DMS79 treated with DMSO at 0.1 percent for 48 hours (cell line): ENCODE measurements at regions not wholly inside any gene's neighbourhood (a gene's known extent, or its start where the extent isn't known, plus 50 kb on each side); places are given as distances from the start of the nearest gene placed in this dataset.
"Not testable (repeated sequence)": the region's sequence is repeated elsewhere in the genome, so short reads cannot be mapped to it uniquely, and the experiment has no call there.

Source experiments
- DNase-seq: peaks from one replicate; lab custom pipeline; 2025; lab: John Stamatoyannopoulos, UW

- no peak for DNase-seq
Measured at GRCh38 chr5:12876541-12877298, 972.5 kb upstream of the CTNND2 start.

DNA sequence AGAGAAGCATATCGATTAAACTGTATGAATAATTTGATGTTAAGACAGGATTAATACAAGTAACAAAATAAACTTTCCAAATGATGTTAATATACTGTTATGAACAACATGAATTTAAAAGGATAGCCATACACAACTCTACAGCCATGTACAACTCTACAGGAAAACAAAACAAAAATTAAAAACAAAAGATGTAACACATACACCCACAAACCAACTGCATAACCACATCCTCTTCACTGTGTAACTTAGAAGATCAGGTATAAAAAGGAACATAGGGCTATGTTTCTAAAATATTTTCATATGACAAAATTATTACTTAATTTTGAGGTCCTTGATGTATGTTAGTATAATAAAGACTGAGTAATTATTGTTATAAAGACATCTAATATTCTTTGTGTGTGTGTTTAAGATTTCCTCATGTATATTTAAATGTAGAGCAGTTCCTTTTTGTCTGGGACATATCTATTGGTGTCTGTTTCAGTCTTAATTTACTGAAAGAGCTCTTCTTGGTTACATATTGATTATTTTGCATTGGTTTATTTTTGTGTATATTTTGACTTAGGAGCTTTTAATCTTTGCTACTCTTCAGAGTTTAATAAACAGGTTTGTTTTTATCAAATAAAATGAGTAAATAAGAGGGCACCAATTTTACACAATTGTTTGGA lies 966.8 kb upstream of the CTNND2 start:
- no peak for DNase-seq

GRCh38 chr5:12865529-12865928 lies 961.3 kb upstream of the CTNND2 start:
- DNase-seq = no peak

DNA sequence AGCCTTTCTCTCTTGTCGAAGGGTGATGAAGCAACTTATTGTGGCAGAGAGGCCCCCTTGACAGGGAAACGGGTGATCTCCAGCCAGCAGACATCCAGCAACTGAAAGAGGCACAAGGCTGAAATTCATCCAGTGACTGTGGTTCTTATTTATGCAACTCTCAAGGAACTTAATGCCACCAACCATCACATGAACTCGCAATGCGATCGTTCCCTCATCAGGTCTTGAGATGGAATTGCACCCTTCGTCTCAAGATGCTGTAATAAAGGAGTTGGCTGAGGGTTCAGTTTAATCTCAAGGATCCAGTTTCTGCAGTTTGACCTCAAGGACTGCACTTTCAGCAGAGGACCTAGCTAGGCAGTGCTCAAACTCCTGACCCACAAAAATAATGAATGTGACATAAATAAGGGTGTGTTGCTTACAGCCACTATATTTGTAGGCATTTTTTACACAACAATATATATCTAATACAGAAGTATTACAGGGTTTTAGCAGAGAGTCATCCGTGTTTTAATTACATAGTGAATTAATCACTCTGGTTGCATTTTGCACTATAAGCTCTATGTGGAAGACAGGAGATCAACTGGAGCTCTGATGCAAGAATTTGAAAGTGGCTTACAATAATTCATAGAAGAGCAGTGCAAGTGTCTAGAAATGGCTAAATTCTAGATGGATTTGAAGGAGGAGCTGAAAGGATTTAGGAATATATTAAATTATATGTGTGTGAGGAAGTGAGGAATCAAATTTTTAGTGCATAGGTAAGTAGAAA lies 957.8 kb upstream of the CTNND2 start:
- DNase-seq = no peak

GRCh38 chr5:12856105-12856504 lies 951.9 kb upstream of the CTNND2 start:
- not testable (repeated sequence) for DNase-seq

DNA sequence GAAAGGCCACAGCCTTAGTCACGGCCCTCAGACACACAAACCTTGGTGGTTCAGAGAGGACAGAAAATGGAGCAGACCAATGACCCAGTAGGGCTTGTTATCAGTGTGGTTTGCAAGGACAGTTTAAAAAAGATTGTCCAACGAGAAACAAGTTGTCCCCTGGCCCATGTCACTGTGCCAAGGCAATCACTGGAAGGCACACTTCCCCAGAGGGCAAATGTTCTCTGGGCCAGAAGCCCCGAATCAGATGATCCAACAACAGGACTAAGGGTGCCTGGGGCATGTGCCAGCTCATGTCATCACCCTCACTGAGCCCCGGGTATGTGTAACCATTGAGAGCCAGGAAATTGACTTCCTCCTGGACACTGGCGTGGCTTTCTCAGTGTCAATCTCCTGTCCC lies 950.1 kb upstream of the CTNND2 start:
- DNase-seq = no peak

DNA sequence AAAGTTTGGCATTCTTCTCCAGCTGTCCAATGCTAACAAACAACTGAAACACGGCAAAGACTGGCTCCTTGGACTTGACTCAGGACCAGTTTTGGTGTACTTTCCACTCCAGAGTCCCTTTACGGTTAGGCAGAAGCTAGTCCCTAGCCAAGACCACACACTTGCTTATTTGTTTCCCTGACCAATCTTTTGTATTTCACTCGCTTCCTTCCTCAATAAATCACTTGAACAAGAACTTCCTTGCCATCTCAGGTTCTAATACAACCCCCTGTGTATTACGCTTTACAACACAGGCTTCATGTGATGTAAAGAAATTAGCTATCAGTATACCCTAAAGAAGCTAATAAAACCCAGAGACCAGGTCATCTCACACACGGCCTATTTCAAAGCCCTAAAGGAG lies 947.5 kb upstream of the CTNND2 start:
- DNase-seq = no peak

- no peak for DNase-seq
Measured at GRCh38 chr5:12848709-12849108, 944.5 kb upstream of the CTNND2 start.

DNA sequence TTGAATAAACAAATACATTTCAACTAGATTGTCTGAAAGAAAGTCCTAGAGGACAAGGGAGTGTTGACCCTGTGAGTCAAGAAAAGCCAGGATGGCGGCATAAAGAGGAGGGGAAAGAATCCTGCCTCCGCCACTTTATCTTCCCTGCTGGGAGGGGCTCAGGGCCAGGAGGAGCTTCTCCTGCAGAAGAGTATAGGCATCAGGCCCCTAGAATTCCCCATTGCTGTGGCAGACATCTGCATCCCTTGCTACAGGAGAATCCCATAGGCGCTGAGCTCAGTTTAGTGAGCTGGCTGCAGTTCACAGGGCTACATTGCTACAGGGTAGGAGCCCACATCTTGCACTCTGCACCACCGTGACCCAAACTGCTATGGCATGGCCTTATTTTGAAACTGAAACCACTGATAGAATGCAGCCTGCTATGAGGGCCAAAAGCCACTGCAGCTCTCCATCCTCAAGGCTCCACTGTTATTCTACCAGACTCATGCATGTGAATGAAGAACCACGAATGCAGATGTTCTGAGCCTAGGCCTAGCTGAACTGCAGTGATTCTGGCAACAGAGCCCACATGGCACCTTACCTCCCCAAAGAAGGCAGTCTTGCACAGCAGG lies 941.4 kb upstream of the CTNND2 start:
- no peak for DNase-seq

GRCh38 chr5:12840972-12841371 lies 936.7 kb upstream of the CTNND2 start:
- no peak for DNase-seq

GRCh38 chr5:12837592-12837991 lies 933.3 kb upstream of the CTNND2 start:
- DNase-seq = no peak

DNA sequence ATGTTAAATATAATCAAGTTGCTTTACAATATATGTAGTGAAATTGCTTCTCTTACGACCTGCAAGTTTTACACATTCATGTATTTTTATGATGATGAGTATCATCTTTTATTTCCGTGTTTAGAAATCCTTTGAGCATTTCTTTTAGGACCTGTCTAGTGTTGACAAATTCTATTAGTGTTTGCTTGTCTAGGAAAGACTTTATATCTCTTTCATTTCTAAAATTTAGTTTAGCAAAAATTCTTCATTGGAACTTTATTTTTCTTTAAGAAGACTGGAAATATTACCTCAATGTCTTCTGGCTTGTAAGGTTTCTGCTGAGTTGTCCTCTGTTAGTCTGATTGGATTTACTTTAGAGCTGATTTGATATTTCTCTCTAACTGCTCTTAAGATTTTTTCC lies 920.9 kb upstream of the CTNND2 start:
- DNase-seq = no peak

DNA sequence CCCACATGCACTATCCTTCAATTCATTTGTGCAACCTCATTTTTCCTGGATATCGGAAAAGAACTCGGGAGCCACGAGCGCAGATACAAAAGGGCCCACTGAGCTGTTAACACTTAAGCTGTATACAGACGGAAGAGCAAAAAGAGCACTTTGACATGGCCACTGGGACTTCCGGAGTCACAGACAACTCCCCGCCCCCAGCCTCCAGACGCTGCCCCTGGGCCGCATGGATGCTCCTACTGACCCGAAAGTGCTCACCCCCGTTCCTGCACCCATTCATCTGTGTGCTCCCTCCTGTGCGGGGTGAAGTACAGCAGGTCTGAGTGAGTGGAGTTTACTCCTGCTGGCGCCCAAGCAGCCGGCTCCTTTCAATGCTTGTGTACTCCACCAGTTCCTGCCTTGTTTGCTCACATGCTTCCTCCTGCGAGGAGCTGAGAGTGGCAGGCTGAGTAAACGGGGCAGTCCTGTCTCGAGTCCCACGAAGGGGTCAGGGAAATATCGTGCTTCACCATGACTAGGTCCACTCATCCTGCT lies 901.0 kb upstream of the CTNND2 start:
- DNase-seq = no peak

DNA sequence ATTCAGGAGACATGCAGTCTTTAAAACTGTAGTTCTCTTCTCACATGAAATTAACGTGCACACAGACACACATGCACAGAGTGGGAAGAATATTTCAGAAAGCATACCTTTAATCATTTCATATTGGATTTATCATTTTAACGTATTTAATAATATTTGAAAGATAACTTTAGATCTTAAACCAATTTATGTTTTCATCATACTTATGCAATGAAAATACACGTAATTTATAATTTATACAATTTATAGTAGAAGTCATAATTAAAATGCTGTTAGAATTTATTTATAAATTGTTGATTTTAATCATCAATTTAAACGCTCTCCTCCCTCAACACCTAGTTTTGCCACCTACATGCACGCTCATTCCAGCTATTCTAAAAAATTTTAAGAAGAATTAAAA lies 894.9 kb upstream of the CTNND2 start:
- DNase-seq = no peak

DNA sequence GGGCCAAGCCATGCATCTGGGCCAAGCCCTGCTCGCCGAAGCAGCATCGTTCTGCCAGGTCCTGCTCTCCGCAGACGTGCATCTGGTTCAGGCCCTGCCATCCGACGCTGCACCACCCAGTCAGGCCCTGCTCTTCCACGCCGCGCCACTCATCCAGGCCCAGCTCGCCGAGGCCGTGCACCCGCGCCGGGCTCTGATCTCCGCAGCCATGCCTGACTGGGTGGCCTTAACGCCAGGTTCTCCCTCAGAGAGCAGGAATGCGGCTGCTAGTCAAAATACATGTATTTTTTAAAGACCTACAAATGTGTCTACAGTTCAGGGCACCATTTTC lies 891.1 kb upstream of the CTNND2 start:
- no peak for DNase-seq

GRCh38 chr5:12794476-12795332 lies 890.5 kb upstream of the CTNND2 start:
- DNase-seq = no peak

DNA sequence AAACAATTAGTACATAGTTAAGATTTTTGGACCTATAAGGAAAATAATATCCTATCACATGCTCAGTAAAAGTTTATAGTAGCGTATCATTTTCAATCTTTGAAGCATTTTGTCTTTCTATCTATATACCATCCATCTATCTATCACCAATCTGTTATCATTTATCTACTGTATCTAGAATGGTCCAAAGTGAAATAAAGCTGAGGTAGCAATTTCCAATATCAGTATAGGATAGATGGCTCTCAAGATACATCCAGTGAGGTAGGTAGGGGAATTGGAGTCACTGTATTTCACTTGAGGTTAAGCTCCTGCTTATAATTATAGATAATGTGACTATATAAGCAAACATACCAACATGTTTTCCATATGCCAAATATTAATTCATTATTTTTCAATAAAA lies 889.1 kb upstream of the CTNND2 start:
- DNase-seq = no peak

DNA sequence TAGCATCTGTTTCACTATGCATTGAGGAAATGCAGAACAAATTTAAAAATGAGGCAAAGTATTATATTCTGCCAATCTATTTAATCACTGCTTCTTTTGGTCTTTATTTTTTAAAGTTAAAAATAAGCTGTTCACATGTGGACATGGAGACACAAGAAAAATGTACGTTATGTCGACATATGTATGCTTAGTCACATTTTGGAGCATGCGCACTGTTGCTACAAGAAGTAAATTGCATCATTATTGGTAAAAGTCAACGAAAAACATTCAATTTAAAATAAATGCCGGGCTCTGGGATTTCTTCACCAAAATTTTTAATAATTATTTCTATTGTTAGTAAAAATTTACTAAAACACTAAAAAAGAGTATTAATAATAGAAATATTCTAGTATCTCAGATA lies 876.3 kb upstream of the CTNND2 start:
- no peak for DNase-seq

GRCh38 chr5:12777342-12777741 lies 873.1 kb upstream of the CTNND2 start:
- no peak for DNase-seq

GRCh38 chr5:12772276-12772675 lies 868.0 kb upstream of the CTNND2 start:
- DNase-seq = no peak

DNA sequence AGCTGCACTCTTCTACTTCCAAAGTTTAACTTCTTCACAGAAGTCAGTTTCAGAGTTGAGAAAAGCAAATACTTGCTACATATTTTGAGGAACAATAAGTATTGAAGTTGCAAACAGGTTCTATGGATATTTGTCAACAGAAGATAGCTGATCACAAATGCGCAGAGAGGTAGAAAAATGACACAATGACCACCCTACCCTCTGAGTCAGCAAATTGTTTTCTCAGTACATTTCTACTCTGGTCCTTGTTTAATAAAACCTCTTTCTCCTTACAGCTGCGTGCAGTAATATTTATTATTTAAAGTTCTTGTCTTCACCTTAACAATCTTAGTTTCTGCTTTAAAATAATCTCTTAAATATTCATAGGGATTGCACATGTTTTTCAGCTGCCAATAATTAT lies 855.1 kb upstream of the CTNND2 start:
- DNase-seq = no peak

DNA sequence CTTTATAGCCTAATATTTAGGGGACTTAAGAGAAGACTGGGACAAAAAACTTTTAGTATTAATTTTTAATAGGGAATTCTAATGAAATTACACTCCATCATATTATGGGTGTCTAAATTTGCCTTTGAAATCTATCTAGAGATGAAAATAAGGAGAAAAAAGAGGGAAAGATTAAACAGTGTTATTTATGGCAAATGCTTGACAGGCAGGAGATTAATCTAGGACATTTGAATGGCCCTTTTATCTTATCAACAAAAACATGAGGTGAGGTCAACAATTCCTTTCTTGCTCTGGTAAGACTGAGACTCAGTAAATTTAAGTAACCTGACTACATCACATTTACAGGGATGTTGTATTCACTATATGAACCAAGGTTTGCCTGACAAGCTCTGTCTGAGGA lies 852.8 kb upstream of the CTNND2 start:
- DNase-seq = no peak
